DOHH2 (cell line): ENCODE measurements at regions not wholly inside any gene's neighbourhood (a gene's known extent, or its start where the extent isn't known, plus 50 kb on each side); places are given as distances from the start of the nearest gene placed in this dataset.

ENCODE experiments used
- EZH2phosphoT487 ChIP-seq: fragments of 200-600 bp; sonication (generic); IDR thresholded peaks from 2 replicates; pipeline ENCODE4 v1.6.1; 2017; ENCODE audit warnings: borderline replicate concordance, mild to moderate bottlenecking, antibody characterized with exemption, low read length, moderate library complexity, mixed read lengths
- TF ChIP-seq, protein P1 (sequence below): fragments of 200-600 bp; sonication (generic); IDR thresholded peaks from one replicate; pipeline ENCODE4 v1.5.1; 2014; ENCODE audit warnings: antibody characterized with exemption, mild to moderate bottlenecking, low read depth, low read length; ENCODE audit not compliant: poor library complexity, severe bottlenecking

DNA sequence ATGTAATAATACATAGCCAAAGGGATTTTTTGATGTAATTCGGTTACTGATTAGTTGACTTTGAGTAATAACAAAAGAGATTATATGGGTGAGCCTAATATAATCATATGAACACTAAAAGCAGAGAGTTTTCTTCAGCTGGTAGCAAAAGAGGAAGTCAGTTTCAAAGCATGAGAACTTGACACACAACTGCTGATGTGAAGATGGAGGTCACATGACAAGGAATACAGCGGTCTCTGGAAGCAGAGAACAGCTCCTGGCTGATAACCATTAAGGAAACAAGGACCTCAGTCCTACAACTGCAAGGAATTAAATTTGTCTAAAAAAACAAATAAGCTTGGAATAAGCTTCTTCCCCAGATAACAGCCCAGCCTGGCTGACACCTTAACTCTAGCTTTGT is 119.1 kb upstream of the PRNP start:
- TF ChIP-seq, protein P1, sequence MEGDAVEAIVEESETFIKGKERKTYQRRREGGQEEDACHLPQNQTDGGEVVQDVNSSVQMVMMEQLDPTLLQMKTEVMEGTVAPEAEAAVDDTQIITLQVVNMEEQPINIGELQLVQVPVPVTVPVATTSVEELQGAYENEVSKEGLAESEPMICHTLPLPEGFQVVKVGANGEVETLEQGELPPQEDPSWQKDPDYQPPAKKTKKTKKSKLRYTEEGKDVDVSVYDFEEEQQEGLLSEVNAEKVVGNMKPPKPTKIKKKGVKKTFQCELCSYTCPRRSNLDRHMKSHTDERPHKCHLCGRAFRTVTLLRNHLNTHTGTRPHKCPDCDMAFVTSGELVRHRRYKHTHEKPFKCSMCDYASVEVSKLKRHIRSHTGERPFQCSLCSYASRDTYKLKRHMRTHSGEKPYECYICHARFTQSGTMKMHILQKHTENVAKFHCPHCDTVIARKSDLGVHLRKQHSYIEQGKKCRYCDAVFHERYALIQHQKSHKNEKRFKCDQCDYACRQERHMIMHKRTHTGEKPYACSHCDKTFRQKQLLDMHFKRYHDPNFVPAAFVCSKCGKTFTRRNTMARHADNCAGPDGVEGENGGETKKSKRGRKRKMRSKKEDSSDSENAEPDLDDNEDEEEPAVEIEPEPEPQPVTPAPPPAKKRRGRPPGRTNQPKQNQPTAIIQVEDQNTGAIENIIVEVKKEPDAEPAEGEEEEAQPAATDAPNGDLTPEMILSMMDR, result no peak
- no peak for TF ChIP-seq EZH2phosphoT487
